Activated CD4-positive, alpha-beta memory T cell treated with anti-CD3 and anti-CD28 coated beads for 36 hours (primary cell): ENCODE measurements at regions not wholly inside any gene's neighbourhood (a gene's known extent, or its start where the extent isn't known, plus 50 kb on each side); places are given as distances from the start of the nearest gene placed in this dataset.
"Not testable (repeated sequence)": the region's sequence is repeated elsewhere in the genome, so short reads cannot be mapped to it uniquely, and the experiment has no call there.

Experiments
- CTCF ChIA-PET: fragments of 350-600 bp; sonication (Branson Sonifier 250); formaldehyde crosslinking; loops from one replicate; lab custom pipeline; 2021; ENCODE audit warnings: antibody characterized with exemption, inconsistent platforms; lab: Charles Lee
- POLR2A ChIA-PET: fragments of 350-600 bp; sonication (Branson Sonifier 250); formaldehyde crosslinking; loops from one replicate; lab custom pipeline; 2021; ENCODE audit warnings: antibody characterized with exemption; lab: Charles Lee
- DNase-seq: peaks from one replicate; pipeline ENCODE4 v3.0.0-alpha.2; 2020
- H3K27ac Mint-ChIP-seq: one replicate; pipeline ENCODE4 v1.8.0; 2021; ENCODE audit warnings: mixed read lengths
- H3K27me3 Mint-ChIP-seq: one replicate; pipeline ENCODE4 v1.8.0; 2021; ENCODE audit warnings: mixed read lengths
- H3K36me3 Mint-ChIP-seq: one replicate; pipeline ENCODE4 v1.8.0; 2021; ENCODE audit warnings: mixed read lengths
- H3K4me1 Mint-ChIP-seq: one replicate; pipeline ENCODE4 v1.8.0; 2021; ENCODE audit warnings: low read depth, mixed read lengths
- H3K4me3 Mint-ChIP-seq: one replicate; pipeline ENCODE4 v1.8.0; 2021; ENCODE audit warnings: mild to moderate bottlenecking, mixed read lengths
- H3K9me3 Mint-ChIP-seq: one replicate; pipeline ENCODE4 v1.8.0; 2021; ENCODE audit warnings: mixed read lengths
- intact Hi-C: fragments of 100-400 bp; cut with micrococcal nuclease; formaldehyde crosslinking; loops from one replicate; pipeline ENCODE4 v1.15.1; 2023

- Mint-ChIP-seq H3K27ac (no peak overlapping the region), H3K4me1 (no peaks in the 10 kb centered on the region), H3K36me3 (no peaks in the 10 kb centered on the region), H3K27me3 (no peaks in the 10 kb centered on the region), H3K9me3 (no peaks in the 10 kb centered on the region), H3K4me3 (no peak overlapping the region)
- CTCF ChIA-PET, result no interaction called here
- no peak for DNase-seq
- POLR2A ChIA-PET, result no interaction called here
- intact Hi-C loops, result no loop called here
Measured at GRCh38 chr2:155982135-155982534, 350.4 kb downstream of the NR4A2 start.

GRCh38 chr2:155980941-155981560 is 351.5 kb downstream of the NR4A2 start:
- H3K27me3 Mint-ChIP-seq, result no peaks in the 10 kb centered on the region
- no peaks in the 10 kb centered on the region for H3K9me3 Mint-ChIP-seq
- no peaks in the 10 kb centered on the region for H3K36me3 Mint-ChIP-seq
- no peak overlapping the region for H3K27ac Mint-ChIP-seq
- POLR2A ChIA-PET, result no interaction called here
- intact Hi-C loops, result no loop called here
- no peaks in the 10 kb centered on the region for H3K4me1 Mint-ChIP-seq
- no peak for DNase-seq
- H3K4me3 Mint-ChIP-seq, result no peak overlapping the region
- CTCF ChIA-PET, result no interaction called here

- no peak for DNase-seq
- Mint-ChIP-seq H3K27me3 (no peaks in the 10 kb centered on the region), H3K4me1 (no peaks in the 10 kb centered on the region), H3K9me3 (no peaks in the 10 kb centered on the region), H3K27ac (no peak overlapping the region), H3K36me3 (no peaks in the 10 kb centered on the region), H3K4me3 (no peak overlapping the region)
- intact Hi-C loops, result no loop called here
- CTCF ChIA-PET, result no interaction called here
- POLR2A ChIA-PET, result no interaction called here
Measured at GRCh38 chr2:155975734-155976133, 356.8 kb downstream of the NR4A2 start.

GRCh38 chr2:155972916-155973315 is 359.6 kb downstream of the NR4A2 start:
- Mint-ChIP-seq H3K9me3 (no peaks in the 10 kb centered on the region), H3K4me1 (no peaks in the 10 kb centered on the region), H3K27ac (no peak overlapping the region), H3K36me3 (no peaks in the 10 kb centered on the region), H3K27me3 (no peaks in the 10 kb centered on the region), H3K4me3 (no peak overlapping the region)
- DNase-seq, result no peak
- intact Hi-C loops, result no loop called here
- ChIA-PET POLR2A (no interaction called here), CTCF (no interaction called here)

- POLR2A ChIA-PET, H3K27ac Mint-ChIP-seq, intact Hi-C loops, H3K9me3 Mint-ChIP-seq, CTCF ChIA-PET, H3K27me3 Mint-ChIP-seq, H3K4me1 Mint-ChIP-seq, H3K36me3 Mint-ChIP-seq, DNase-seq, H3K4me3 Mint-ChIP-seq: not testable (repeated sequence)
Measured at GRCh38 chr2:155966064-155966471, 366.5 kb downstream of the NR4A2 start.

- no peak for DNase-seq
- ChIA-PET POLR2A (no interaction called here), CTCF (no interaction called here)
- no peaks in the 10 kb centered on the region for H3K4me1 Mint-ChIP-seq
- no peak overlapping the region for H3K4me3 Mint-ChIP-seq
- H3K9me3 Mint-ChIP-seq, result no peaks in the 10 kb centered on the region
- no peaks in the 10 kb centered on the region for H3K36me3 Mint-ChIP-seq
- intact Hi-C loops, result no loop called here
- no peak overlapping the region for H3K27ac Mint-ChIP-seq
- H3K27me3 Mint-ChIP-seq, result no peaks in the 10 kb centered on the region
Measured at GRCh38 chr2:155965415-155966063, 367.0 kb downstream of the NR4A2 start.

GRCh38 chr2:155961641-155962040 is 370.9 kb downstream of the NR4A2 start:
- intact Hi-C loops, result no loop called here
- H3K27me3 Mint-ChIP-seq, result no peaks in the 10 kb centered on the region
- no peaks in the 10 kb centered on the region for H3K4me1 Mint-ChIP-seq
- no peak overlapping the region for H3K27ac Mint-ChIP-seq
- POLR2A ChIA-PET, result no interaction called here
- no peaks in the 10 kb centered on the region for H3K36me3 Mint-ChIP-seq
- CTCF ChIA-PET, result no interaction called here
- H3K4me3 Mint-ChIP-seq, result no peak overlapping the region
- no peaks in the 10 kb centered on the region for H3K9me3 Mint-ChIP-seq
- no peak for DNase-seq

GRCh38 chr2:155958834-155959233 is 373.7 kb downstream of the NR4A2 start:
- no peaks in the 10 kb centered on the region for H3K27me3 Mint-ChIP-seq
- ChIA-PET CTCF (no interaction called here), POLR2A (no interaction called here)
- H3K36me3 Mint-ChIP-seq, result no peaks in the 10 kb centered on the region
- H3K4me3 Mint-ChIP-seq, result no peak overlapping the region
- H3K27ac Mint-ChIP-seq, result no peak overlapping the region
- intact Hi-C loops, result no loop called here
- no peaks in the 10 kb centered on the region for H3K4me1 Mint-ChIP-seq
- no peak for DNase-seq
- H3K9me3 Mint-ChIP-seq, result no peaks in the 10 kb centered on the region

- Mint-ChIP-seq H3K27ac (no peak overlapping the region), H3K36me3 (no peaks in the 10 kb centered on the region), H3K27me3 (no peaks in the 10 kb centered on the region), H3K4me3 (no peak overlapping the region), H3K4me1 (no peaks in the 10 kb centered on the region), H3K9me3 (no peaks in the 10 kb centered on the region)
- CTCF ChIA-PET, result no interaction called here
- POLR2A ChIA-PET, result no interaction called here
- DNase-seq, result no peak
- intact Hi-C loops, result no loop called here
Measured at GRCh38 chr2:155947069-155947468, 385.5 kb downstream of the NR4A2 start.

- ChIA-PET POLR2A (no interaction called here), CTCF (no interaction called here)
- intact Hi-C loops, result no loop called here
- H3K36me3 Mint-ChIP-seq, result no peaks in the 10 kb centered on the region
- no peaks in the 10 kb centered on the region for H3K27me3 Mint-ChIP-seq
- DNase-seq, result no peak
- no peaks in the 10 kb centered on the region for H3K4me1 Mint-ChIP-seq
- H3K9me3 Mint-ChIP-seq, result no peaks in the 10 kb centered on the region
- no peak overlapping the region for H3K27ac Mint-ChIP-seq
- no peak overlapping the region for H3K4me3 Mint-ChIP-seq
Measured at GRCh38 chr2:155944218-155944617, 388.3 kb downstream of the NR4A2 start.

- no peak for DNase-seq
- CTCF ChIA-PET, result no interaction called here
- POLR2A ChIA-PET, result no interaction called here
- intact Hi-C loops, result no loop called here
- H3K4me3 Mint-ChIP-seq, result no peak overlapping the region
- no peaks in the 10 kb centered on the region for H3K27me3 Mint-ChIP-seq
- H3K27ac Mint-ChIP-seq, result no peak overlapping the region
- no peaks in the 10 kb centered on the region for H3K4me1 Mint-ChIP-seq
- H3K36me3 Mint-ChIP-seq, result no peaks in the 10 kb centered on the region
- peaks cover 5% of the 10 kb centered on the region for H3K9me3 Mint-ChIP-seq
Measured at GRCh38 chr2:155930312-155930711, 402.2 kb downstream of the NR4A2 start.

GRCh38 chr2:155917380-155917779 is 415.1 kb downstream of the NR4A2 start:
- POLR2A ChIA-PET, result no interaction called here
- no peaks in the 10 kb centered on the region for H3K27me3 Mint-ChIP-seq
- peaks cover 2% of the 10 kb centered on the region for H3K9me3 Mint-ChIP-seq
- H3K27ac Mint-ChIP-seq, result no peak overlapping the region
- H3K36me3 Mint-ChIP-seq, result no peaks in the 10 kb centered on the region
- intact Hi-C loops, result no loop called here
- no peak overlapping the region for H3K4me3 Mint-ChIP-seq
- CTCF ChIA-PET, result interaction anchor here (0.6 kb wide), 1 partner anchor 660 kb away, joined by 3 read pairs; no protein-coding TSS in a partner anchor
- DNase-seq, result no peak
- H3K4me1 Mint-ChIP-seq, result no peaks in the 10 kb centered on the region

- Mint-ChIP-seq H3K27me3 (no peaks in the 10 kb centered on the region), H3K4me3 (no peak overlapping the region), H3K27ac (no peak overlapping the region), H3K4me1 (no peaks in the 10 kb centered on the region), H3K9me3 (peaks cover 2% of the 10 kb centered on the region), H3K36me3 (no peaks in the 10 kb centered on the region)
- CTCF ChIA-PET, result no interaction called here
- intact Hi-C loops, result no loop called here
- no peak for DNase-seq
- POLR2A ChIA-PET, result no interaction called here
Measured at GRCh38 chr2:155913356-155913755, 419.2 kb downstream of the NR4A2 start.
